Epithelial cell of proximal tubule (primary cell): ENCODE measurements at regions not wholly inside any gene's neighbourhood (a gene's known extent, or its start where the extent isn't known, plus 50 kb on each side); places are given as distances from the start of the nearest gene placed in this dataset.
"Not testable (repeated sequence)": the region's sequence is repeated elsewhere in the genome, so short reads cannot be mapped to it uniquely, and the experiment has no call there.

Experiments used
- DNase-seq: peaks from one replicate; pipeline ENCODE4 v3.0.0-alpha.2; 2011; ENCODE audit warnings: low read depth
- H3K4me3 ChIP-seq: 2 replicates; pipeline ENCODE4 v1.5.1; 2011; ENCODE audit warnings: low read depth, mild to moderate bottlenecking, low read length
- CTCF ChIP-seq: conservative IDR thresholded peaks from 2 replicates; pipeline ENCODE4 v1.5.1; 2012; ENCODE audit warnings: low read depth, mild to moderate bottlenecking, low read length

- no peak overlapping the region for H3K4me3 ChIP-seq
- DNase-seq: no peak
- no peak for TF ChIP-seq CTCF
Observed at GRCh38 chr6:165843568-165844113, 180.6 kb upstream of the PDE10A start.

GRCh38 chr6:165843121-165843520, 180.1 kb upstream of the PDE10A start:
- H3K4me3 ChIP-seq: no peak overlapping the region
- no peak for TF ChIP-seq CTCF
- no peak for DNase-seq

- TF ChIP-seq CTCF: no peak
- DNase-seq: no peak
- no peak overlapping the region for H3K4me3 ChIP-seq
Observed at GRCh38 chr6:165842281-165842936, 179.4 kb upstream of the PDE10A start.

- no peak for DNase-seq
- no peak overlapping the region for H3K4me3 ChIP-seq
- no peak for TF ChIP-seq CTCF
Observed at GRCh38 chr6:165841153-165841558, 178.1 kb upstream of the PDE10A start.

GRCh38 chr6:165837948-165838745, 175.1 kb upstream of the PDE10A start:
- no peak overlapping the region for H3K4me3 ChIP-seq
- TF ChIP-seq CTCF: no peak
- DNase-seq: no peak

GRCh38 chr6:165836648-165837047, 173.6 kb upstream of the PDE10A start:
- DNase-seq, H3K4me3 ChIP-seq: not testable (repeated sequence)

GRCh38 chr6:165835410-165835851, 172.4 kb upstream of the PDE10A start:
- TF ChIP-seq CTCF: no peak
- H3K4me3 ChIP-seq: no peak overlapping the region
- no peak for DNase-seq
